Left ventricle myocardium superior (tissue), 1 donor: ENCODE measurements at regions not wholly inside any gene's neighbourhood (a gene's known extent, or its start where the extent isn't known, plus 50 kb on each side); places are given as distances from the start of the nearest gene placed in this dataset.

ENCODE experiments used
- ATAC-seq: fragments of 200-7000 bp; cut with Tn5 transposase; one replicate; pipeline ENCODE4 v1.9.1; 2020; ENCODE audit warnings: mild to moderate bottlenecking, moderate library complexity
- DNase-seq: peaks from one replicate; pipeline ENCODE4 v3.0.0-alpha.2; 2020
- intact Hi-C: fragments of 100-400 bp; cut with micrococcal nuclease; formaldehyde crosslinking; loops from one replicate; pipeline ENCODE4 v1.11.0; 2022
- donor health status: DM: no; HTN: yes; CAD: no; lungs with severe emphysema.

GRCh38 chr7:8931906-8932646, 498.7 kb downstream of the NXPH1 start:
- no peak for DNase-seq
- intact Hi-C loops = no loop called here
- no peak for ATAC-seq

DNA sequence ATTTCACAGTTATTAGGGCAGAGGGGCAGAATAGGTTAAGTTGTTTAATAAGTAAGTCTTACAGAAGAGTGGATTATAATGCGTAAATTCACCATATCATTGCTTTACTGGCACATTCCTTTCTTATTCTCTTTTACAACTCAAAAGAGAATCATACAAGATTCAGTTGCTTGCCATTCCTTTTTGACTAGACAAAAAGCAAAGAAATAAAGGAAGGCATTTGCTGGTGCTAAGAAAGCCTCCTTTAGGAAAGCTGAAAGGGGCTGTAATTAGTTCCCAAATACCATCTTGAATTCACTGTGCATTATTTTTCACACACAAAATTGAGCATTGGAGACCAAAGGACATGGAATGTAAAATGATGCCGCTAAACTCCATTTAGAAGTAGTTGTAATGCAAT, 499.3 kb downstream of the NXPH1 start:
- intact Hi-C loops = no loop called here
- ATAC-seq = no peak
- DNase-seq = no peak

- ATAC-seq (no peak), DNase-seq (no peak)
- intact Hi-C loops = no loop called here
Measured at GRCh38 chr7:8937204-8937603, 503.8 kb downstream of the NXPH1 start.

- intact Hi-C loops = no loop called here
- ATAC-seq (no peak), DNase-seq (no peak)
Measured at GRCh38 chr7:8938044-8938805, 504.8 kb downstream of the NXPH1 start.

GRCh38 chr7:8939446-8939845, 506.0 kb downstream of the NXPH1 start:
- intact Hi-C loops = no loop called here
- ATAC-seq = no peak
- no peak for DNase-seq

DNA sequence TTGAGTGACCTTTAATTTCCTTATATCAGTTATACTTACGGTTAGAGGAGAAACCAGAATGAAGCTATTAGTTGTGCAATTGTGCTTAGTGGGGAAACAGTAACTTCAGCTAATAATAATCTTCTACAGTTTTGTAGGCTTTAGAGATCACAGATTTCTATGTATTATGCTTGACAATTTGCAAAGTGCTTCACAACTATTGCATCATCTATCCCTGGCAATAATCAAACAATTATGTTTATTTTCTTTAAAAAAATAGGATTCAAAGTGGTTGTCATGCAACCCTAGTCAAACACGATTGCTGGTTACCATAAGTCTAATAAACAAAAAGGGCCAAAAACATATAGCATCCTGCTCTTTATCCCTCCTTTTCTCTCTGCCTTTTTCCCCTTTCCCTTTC, 530.3 kb downstream of the NXPH1 start:
- ATAC-seq = no peak
- DNase-seq = no peak
- intact Hi-C loops = no loop called here

GRCh38 chr7:8965177-8965576, 531.8 kb downstream of the NXPH1 start:
- intact Hi-C loops = no loop called here
- ATAC-seq (no peak), DNase-seq (no peak)

GRCh38 chr7:8973601-8974000, 540.2 kb downstream of the NXPH1 start:
- no peak for ATAC-seq
- no peak for DNase-seq
- intact Hi-C loops = no loop called here

DNA sequence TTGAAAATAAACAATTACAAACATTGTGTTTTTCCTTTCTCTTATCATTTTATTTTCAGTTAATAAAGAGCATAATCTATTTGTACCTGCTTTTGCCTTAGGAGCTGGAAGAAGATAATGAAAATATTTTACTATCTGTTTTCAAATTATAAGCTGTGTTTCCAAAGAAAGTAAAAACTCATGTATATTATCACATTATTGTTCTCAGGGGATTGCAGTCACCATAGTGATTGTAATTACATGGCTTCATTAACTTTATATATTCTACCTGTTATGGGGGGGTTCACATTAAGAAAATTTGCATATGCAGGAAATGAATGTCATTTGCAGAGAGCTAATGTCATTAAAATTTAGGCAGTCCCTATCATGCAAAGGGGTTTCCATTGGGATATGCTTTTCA, 542.3 kb downstream of the NXPH1 start:
- ATAC-seq (no peak), DNase-seq (no peak)
- intact Hi-C loops = loop anchor here (2.0 kb wide), 1 partner anchor 21 kb away; no protein-coding TSS in a partner anchor

DNA sequence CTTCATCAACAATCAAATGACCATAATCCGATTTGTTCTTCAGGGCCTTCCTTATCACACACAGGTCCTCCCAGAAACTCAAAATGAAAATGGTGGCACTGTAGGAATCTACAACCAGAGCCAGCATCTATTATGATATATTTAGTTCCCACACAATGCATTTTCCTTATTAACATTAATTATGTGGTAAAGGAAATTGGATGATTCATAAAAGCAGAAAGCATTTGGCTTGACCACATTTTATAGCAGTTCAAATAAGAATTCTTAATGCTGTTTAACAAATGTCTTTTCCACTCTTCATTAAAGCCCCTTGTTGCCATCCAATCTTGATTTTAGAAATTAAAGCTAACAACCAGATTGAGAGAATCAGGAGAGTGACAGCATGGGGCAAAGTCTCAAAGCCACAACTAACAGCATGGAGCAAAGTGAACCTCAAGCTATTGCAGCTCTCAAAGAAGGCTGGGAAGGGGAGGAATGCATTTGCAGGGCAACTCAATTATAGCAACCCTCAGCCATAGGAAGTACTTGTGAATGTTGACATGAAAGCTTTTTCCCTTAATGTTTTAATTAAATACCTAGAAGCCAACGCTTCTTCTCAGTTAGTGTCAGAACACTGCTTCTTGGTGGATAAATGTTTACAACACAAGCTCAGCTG, 549.1 kb downstream of the NXPH1 start:
- no peak for ATAC-seq
- intact Hi-C loops = no loop called here
- no peak for DNase-seq

DNA sequence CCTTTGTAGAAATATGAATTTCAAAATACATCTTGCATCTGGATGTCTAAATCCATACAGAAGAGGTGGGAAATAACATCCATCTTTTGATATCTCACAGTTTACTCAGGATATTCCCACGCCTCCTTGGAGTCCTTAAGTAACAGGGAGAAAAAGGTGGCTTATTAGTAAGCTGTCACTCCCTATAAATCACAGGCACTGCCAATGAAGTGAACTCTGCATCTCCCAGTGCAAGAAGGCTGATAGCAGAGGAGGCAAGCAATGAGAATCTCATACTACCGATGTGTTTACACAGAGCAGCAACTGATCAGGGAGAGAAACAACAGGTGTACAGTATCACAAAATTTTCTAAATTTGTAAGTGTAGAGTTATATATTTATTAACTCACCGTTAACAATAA, 551.8 kb downstream of the NXPH1 start:
- intact Hi-C loops = no loop called here
- ATAC-seq = no peak
- DNase-seq = no peak

- DNase-seq = no peak
- ATAC-seq = no peak
- intact Hi-C loops = no loop called here
Measured at GRCh38 chr7:8988267-8988666, 554.9 kb downstream of the NXPH1 start.

DNA sequence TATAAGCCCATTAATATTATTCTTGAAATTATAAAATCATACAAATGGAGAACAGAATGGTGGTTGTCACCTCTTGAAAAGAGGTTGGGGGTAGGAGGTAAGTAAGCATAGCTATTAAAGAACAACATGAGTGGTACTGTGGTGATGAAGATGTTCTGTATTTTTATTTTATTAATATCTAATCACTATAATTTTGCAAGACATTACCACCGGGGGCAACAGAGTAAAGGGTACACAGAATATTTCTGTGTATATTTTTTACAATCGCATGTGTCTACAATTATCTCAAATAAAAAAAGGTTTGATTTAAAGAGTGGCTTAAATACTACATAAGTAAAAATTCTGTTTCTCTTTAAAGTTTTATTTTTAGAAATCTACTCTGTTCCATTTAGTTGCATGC, 557.8 kb downstream of the NXPH1 start:
- intact Hi-C loops = no loop called here
- DNase-seq (no peak), ATAC-seq (no peak)

- no peak for DNase-seq
- no peak for ATAC-seq
- intact Hi-C loops = no loop called here
Measured at GRCh38 chr7:8998762-8999161, 565.4 kb downstream of the NXPH1 start.

GRCh38 chr7:9013940-9014339, 580.5 kb downstream of the NXPH1 start:
- intact Hi-C loops = no loop called here
- ATAC-seq (no peak), DNase-seq (no peak)

DNA sequence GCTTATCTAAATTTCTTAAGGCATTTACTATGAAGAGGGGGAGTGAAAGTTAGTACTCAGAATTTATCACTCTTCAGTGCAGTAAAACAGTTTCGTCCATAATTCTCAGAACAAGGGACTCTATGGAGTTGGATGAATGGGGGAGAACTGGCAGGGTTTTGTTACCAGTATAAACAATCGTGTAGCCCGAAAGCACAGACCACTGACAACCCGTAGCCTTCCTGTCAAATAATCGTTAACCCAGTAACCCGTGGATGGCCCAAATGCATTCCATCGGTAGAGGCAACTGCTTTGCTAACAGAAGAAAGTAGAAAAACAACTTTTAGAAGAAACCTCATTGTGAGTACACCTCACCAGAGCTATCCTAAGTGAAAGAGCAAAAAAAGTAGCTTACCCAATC, 583.9 kb downstream of the NXPH1 start:
- ATAC-seq (no peak), DNase-seq (no peak)
- intact Hi-C loops = no loop called here

GRCh38 chr7:9022456-9022855, 589.0 kb downstream of the NXPH1 start:
- no peak for DNase-seq
- intact Hi-C loops = no loop called here
- ATAC-seq = no peak

- no peak for ATAC-seq
- intact Hi-C loops = no loop called here
- no peak for DNase-seq
Measured at GRCh38 chr7:9023675-9024294, 590.4 kb downstream of the NXPH1 start.

DNA sequence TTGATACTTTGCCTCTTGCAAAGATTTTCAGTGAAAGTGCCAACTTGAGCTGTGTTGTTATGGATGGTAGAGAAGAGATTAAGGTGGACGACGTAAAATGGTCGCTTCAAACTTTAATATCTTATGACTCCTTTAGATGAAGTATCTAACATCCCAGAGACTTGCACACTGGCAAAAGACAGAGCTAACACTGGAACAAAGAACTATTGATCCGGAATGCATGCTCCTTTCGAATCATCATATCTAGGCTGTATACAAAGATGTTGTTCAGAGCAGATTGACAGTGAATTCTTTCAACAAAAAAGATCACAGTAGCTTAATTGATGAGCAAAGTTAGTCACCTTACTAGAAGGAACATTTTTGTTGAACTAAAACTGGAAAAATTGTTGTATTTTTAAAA, 592.7 kb downstream of the NXPH1 start:
- no peak for DNase-seq
- ATAC-seq = no peak
- intact Hi-C loops = no loop called here

- intact Hi-C loops = no loop called here
- no peak for DNase-seq
- ATAC-seq = no peak
Measured at GRCh38 chr7:9028012-9028411, 594.6 kb downstream of the NXPH1 start.
